Astrocyte (in vitro differentiated cells and primary cell): ENCODE measurements at regions not wholly inside any gene's neighbourhood (a gene's known extent, or its start where the extent isn't known, plus 50 kb on each side); places are given as distances from the start of the nearest gene placed in this dataset.

ENCODE experiments used
- EZH2 ChIP-seq: IDR thresholded peaks from 2 replicates; pipeline ENCODE4 v1.6.1; 2012; ENCODE audit warnings: mild to moderate bottlenecking, low read length, inconsistent platforms; ENCODE audit not compliant: insufficient read depth
- TF ChIP-seq, protein P1 (sequence below): IDR thresholded peaks from 2 replicates; pipeline ENCODE4 v1.5.1; 2011; ENCODE audit warnings: low read depth, mild to moderate bottlenecking, inconsistent platforms, low read length, moderate library complexity; ENCODE audit not compliant: insufficient read depth

- TF ChIP-seq, protein P1, sequence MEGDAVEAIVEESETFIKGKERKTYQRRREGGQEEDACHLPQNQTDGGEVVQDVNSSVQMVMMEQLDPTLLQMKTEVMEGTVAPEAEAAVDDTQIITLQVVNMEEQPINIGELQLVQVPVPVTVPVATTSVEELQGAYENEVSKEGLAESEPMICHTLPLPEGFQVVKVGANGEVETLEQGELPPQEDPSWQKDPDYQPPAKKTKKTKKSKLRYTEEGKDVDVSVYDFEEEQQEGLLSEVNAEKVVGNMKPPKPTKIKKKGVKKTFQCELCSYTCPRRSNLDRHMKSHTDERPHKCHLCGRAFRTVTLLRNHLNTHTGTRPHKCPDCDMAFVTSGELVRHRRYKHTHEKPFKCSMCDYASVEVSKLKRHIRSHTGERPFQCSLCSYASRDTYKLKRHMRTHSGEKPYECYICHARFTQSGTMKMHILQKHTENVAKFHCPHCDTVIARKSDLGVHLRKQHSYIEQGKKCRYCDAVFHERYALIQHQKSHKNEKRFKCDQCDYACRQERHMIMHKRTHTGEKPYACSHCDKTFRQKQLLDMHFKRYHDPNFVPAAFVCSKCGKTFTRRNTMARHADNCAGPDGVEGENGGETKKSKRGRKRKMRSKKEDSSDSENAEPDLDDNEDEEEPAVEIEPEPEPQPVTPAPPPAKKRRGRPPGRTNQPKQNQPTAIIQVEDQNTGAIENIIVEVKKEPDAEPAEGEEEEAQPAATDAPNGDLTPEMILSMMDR = no peak
- TF ChIP-seq EZH2 = no peak
Measured at GRCh38 chr12:61367281-61367785, 892.9 kb upstream of the USP15 start.
